HepG2 (cell line): ENCODE measurements at regions not wholly inside any gene's neighbourhood (a gene's known extent, or its start where the extent isn't known, plus 50 kb on each side); places are given as distances from the start of the nearest gene placed in this dataset.

Source experiments
- ATAC-seq: fragments of 200-7000 bp; cut with Tn5 transposase; 3 replicates; pipeline ENCODE4 v1.9.1; 2020; ENCODE audit warnings: mild to moderate bottlenecking, moderate library complexity
- BruUV-seq: library from RNA; stranded (reverse); fragments of 400-500 nt; replicated peaks from 2 replicates; lab custom pipeline; 2021; lab: Mats Ljungman, UMichigan
- CTCF ChIA-PET: fragments of 300-600 bp; formaldehyde crosslinking; extraction: SDS; loops from one replicate; lab custom pipeline; 2021; ENCODE audit warnings: low total read pairs, inconsistent platforms, low intra/inter-chr PET ratio; lab: Yijun Ruan, JAX
- POLR2A ChIA-PET: fragments of 350-600 bp; sonication (Branson Sonifier 250); formaldehyde crosslinking; loops from one replicate; lab custom pipeline; 2020; ENCODE audit warnings: antibody characterized with exemption, inconsistent platforms; lab: Yijun Ruan, JAX
- DNase-seq: peaks from one replicate; pipeline ENCODE4 v3.0.0-alpha.2; 2015; ENCODE audit warnings: low spot score
- FAIRE-seq: peaks from 3 replicates; lab custom pipeline; 2011; peaks lifted over from hg19 to GRCh38; lab: Jason Lieb, UNC
- H2AFZ ChIP-seq: one replicate; pipeline ENCODE4 v1.6.1; 2011; ENCODE audit warnings: low read length, inconsistent platforms
- H3K27ac ChIP-seq: fragments of 300-600 bp; 3 replicates; pipeline ENCODE4 v1.8.0; 2011; ENCODE audit warnings: mixed run types, mild to moderate bottlenecking, mixed read lengths, low read length, inconsistent platforms; ENCODE audit not compliant: insufficient read depth; ENCODE audit errors: extremely low read length
- H3K27me3 ChIP-seq, 2 experiments: fragments of 200-600 bp in 1 of 2; 2 replicates in 1 of 2; 3 replicates in 1 of 2; pipeline versions ENCODE4 v1.6.0 to v1.8.0; 2011; ENCODE audit warnings: low read length in 2 of 2, mild to moderate bottlenecking in 2 of 2, moderate library complexity in 2 of 2, inconsistent platforms in 1 of 2; ENCODE audit not compliant: insufficient read depth in 2 of 2, control insufficient read depth in 1 of 2
- H3K36me3 ChIP-seq, 2 experiments: fragments of 200-600 bp in 1 of 2; replicated peaks in 1 of 2; 2 replicates in 1 of 2; 3 replicates in 1 of 2; pipeline versions ENCODE4 v1.5.1 to v1.8.0; 2011; ENCODE audit warnings: low read length in 2 of 2, inconsistent platforms in 1 of 2; ENCODE audit not compliant: insufficient read depth in 2 of 2, control insufficient read depth in 1 of 2
- H3K4me1 ChIP-seq: 2 replicates; pipeline ENCODE4 v1.5.1; 2012; ENCODE audit warnings: low read length, inconsistent platforms; ENCODE audit not compliant: insufficient read depth
- H3K4me2 ChIP-seq: 2 replicates; pipeline ENCODE4 v1.6.0; 2011; ENCODE audit warnings: low read depth, low read length, inconsistent platforms
- H3K4me3 ChIP-seq, 3 experiments: fragments of 200-600 bp in 1 of 3; sonication (generic), shearing (Covaris generic) in 1 of 3; replicated peaks in 1 of 3; 2 replicates each; pipeline ENCODE4 v1.5.1; 2011 to 2016; ENCODE audit warnings: low read length in 3 of 3, inconsistent platforms in 2 of 3, low read depth in 2 of 3, mild to moderate bottlenecking in 2 of 3, control low read depth in 1 of 3, mixed read lengths in 1 of 3; ENCODE audit not compliant: insufficient read depth in 1 of 3
- H3K79me2 ChIP-seq: one replicate; pipeline ENCODE4 v1.6.1; 2011; ENCODE audit warnings: low read length, inconsistent platforms; ENCODE audit not compliant: insufficient read depth
- H3K9ac ChIP-seq: 2 replicates; pipeline ENCODE4 v1.6.0; 2011; ENCODE audit warnings: mild to moderate bottlenecking, low read depth, low read length, inconsistent platforms; ENCODE audit not compliant: insufficient read depth
- H3K9me3 ChIP-seq: 2 replicates; pipeline ENCODE4 v1.5.1; 2012; ENCODE audit warnings: mild to moderate bottlenecking, low read length
- H4K20me1 ChIP-seq: 2 replicates; pipeline ENCODE4 v1.6.0; 2011; ENCODE audit warnings: inconsistent platforms, mild to moderate bottlenecking, low read length, moderate library complexity; ENCODE audit not compliant: insufficient read depth
- AKAP8 ChIP-seq: sonication (generic); formaldehyde crosslinking; IDR thresholded peaks from 2 replicates; pipeline ENCODE4 v1.5.1; 2020; ENCODE audit warnings: mild to moderate bottlenecking, missing genetic modification reagents
- KMT2B ChIP-seq: IDR thresholded peaks from 2 replicates; pipeline ENCODE4 v1.6.1; 2016; ENCODE audit warnings: missing genetic modification reagents, missing compliant biosample characterization
- POLR2AphosphoS2 ChIP-seq: IDR thresholded peaks from 2 replicates; pipeline ENCODE4 v1.6.1; 2011; ENCODE audit warnings: low read depth, low read length, improper control_type of control experiment
- SIN3A ChIP-seq: IDR thresholded peaks from 2 replicates; pipeline ENCODE4 v1.6.1; 2011; ENCODE audit warnings: low read depth, mild to moderate bottlenecking, control low read depth, low read length, borderline replicate concordance
- SRF ChIP-seq: IDR thresholded peaks from 2 replicates; pipeline ENCODE4 v1.6.1; 2011; ENCODE audit warnings: mild to moderate bottlenecking, low read depth, low read length, moderate library complexity
- U2AF2 ChIP-seq: fragments of 200-400 bp; formaldehyde crosslinking; IDR thresholded peaks from 2 replicates; pipeline ENCODE4 v1.6.1; 2017; ENCODE audit warnings: low read depth, mild to moderate bottlenecking, low read length
- ZBTB21 ChIP-seq: sonication (generic); formaldehyde crosslinking; IDR thresholded peaks from 2 replicates; pipeline ENCODE4 v1.4.0; 2020; ENCODE audit warnings: missing genetic modification reagents
- ZNF101 ChIP-seq: sonication (generic); formaldehyde crosslinking; IDR thresholded peaks from 2 replicates; pipeline ENCODE4 v1.4.0; 2020; ENCODE audit warnings: mild to moderate bottlenecking, low read depth, missing genetic modification reagents, borderline replicate concordance
- ZNF550 ChIP-seq: sonication (generic); formaldehyde crosslinking; IDR thresholded peaks from 2 replicates; pipeline ENCODE4 v1.4.0; 2020; ENCODE audit warnings: mild to moderate bottlenecking, missing genetic modification reagents, borderline replicate concordance
- ZNF660 ChIP-seq: sonication (generic); formaldehyde crosslinking; IDR thresholded peaks from 2 replicates; pipeline ENCODE4 v1.5.1; 2020; ENCODE audit warnings: mild to moderate bottlenecking, low read depth, missing genetic modification reagents, borderline replicate concordance
- ZNF746 ChIP-seq: sonication (generic); formaldehyde crosslinking; IDR thresholded peaks from 2 replicates; pipeline ENCODE4 v1.8.0; 2022; ENCODE audit warnings: mild to moderate bottlenecking, missing genetic modification reagents
- WGBS: methylation state at CpG from one replicate; pipeline ENCODE4 v1.1.6; 2017; ENCODE audit warnings: low lambda C conversion rate; 5-methylcytosine and 5-hydroxymethylcytosine counted together
- in situ Hi-C: cut with HindIII; loops from 2 replicates; pipeline ENCODE4 v1.10.0; 2017; ENCODE audit warnings: low pct_unique_long_range_greater_than_20kb; ENCODE audit not compliant: extremely low pct_ligation_motif_present
- intact Hi-C: fragments of 100-400 bp; cut with micrococcal nuclease; formaldehyde crosslinking; loops from one replicate; pipeline ENCODE4 v1.10.0; 2022; ENCODE audit not compliant: unreplicated experiment
- TF ChIP-seq, protein P1 (sequence below): sonication (generic); formaldehyde crosslinking; IDR thresholded peaks from 2 replicates; pipeline ENCODE4 v1.5.0; 2020; ENCODE audit warnings: mild to moderate bottlenecking, missing genetic modification reagents
- TF ChIP-seq, protein P2 (sequence below): IDR thresholded peaks from 2 replicates; pipeline ENCODE4 v1.6.1; 2012; ENCODE audit warnings: low read length, improper control_type of control experiment

DNA sequence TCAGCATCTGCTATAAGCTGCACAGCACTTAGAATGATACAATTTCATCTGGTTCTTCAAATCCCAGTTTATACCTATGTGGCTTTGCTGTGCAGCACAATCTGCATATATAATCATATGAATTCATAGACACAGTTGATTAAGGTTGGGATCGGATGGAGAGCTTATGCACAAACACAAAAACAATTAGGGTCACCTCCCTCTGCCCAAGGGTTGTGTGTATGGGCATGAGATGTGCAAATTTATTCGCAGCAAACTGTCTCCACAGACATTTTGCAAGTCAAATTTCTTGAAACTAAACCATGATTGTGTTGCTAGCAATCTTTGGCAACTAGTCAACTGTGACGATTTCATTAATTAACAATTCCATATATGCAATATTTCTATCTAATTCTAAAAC lies 955.7 kb downstream of the SORCS3 start (continued):
- TF ChIP-seq ZNF550 (CRISPR knock-in tag) (no peak), AKAP8 (no peak)

DNA sequence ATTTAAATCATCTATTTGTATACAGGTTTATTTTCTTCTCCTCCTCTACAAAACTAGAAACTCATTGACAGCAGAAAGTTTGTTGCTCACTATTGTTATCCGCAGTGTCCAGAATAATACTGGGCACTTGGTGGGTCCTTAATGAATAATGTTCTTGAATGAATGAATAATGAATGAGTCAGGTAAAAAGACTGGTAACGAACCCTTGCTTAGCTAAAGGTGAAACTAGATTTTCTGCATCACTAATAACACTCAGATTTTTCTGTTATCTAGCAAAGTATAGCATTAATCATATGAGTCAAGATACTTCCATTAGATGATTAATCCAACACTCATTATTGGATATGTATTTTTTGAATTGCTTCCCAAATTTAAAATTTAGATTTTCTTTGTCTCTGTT lies 953.2 kb downstream of the SORCS3 start:
- intact Hi-C loops = no loop called here
- H3K79me2 ChIP-seq = no peaks in the 10 kb centered on the region
- peaks cover 61% of the 10 kb centered on the region for H3K9me3 ChIP-seq
- H3K4me2 ChIP-seq = no peak overlapping the region
- ChIA-PET POLR2A (no interaction called here), CTCF (no interaction called here)
- H4K20me1 ChIP-seq = no peaks in the 10 kb centered on the region
- no TSS peak for BruUV-seq
- no peak overlapping the region for H2AFZ ChIP-seq
- H3K36me3 ChIP-seq = no peaks in the 10 kb centered on the region
- H3K4me1 ChIP-seq = no peaks in the 10 kb centered on the region
- 29% methylated on average over 2 of the region's 2 CpGs for WGBS
- DNase-seq (no peak), ATAC-seq (no peak), FAIRE-seq (no peak)
- in situ Hi-C loops = no loop called here
- no peak overlapping the region for H3K9ac ChIP-seq
- no peaks in the 10 kb centered on the region for H3K27me3 ChIP-seq
- no peak overlapping the region for H3K4me3 ChIP-seq
- no peak overlapping the region for H3K27ac ChIP-seq
- TF ChIP-seq POLR2AphosphoS2 (no peak), SIN3A (no peak), KMT2B (CRISPR knock-in tag) (no peak), ZNF746 (no peak), ZNF660 (CRISPR knock-in tag) (no peak)

DNA sequence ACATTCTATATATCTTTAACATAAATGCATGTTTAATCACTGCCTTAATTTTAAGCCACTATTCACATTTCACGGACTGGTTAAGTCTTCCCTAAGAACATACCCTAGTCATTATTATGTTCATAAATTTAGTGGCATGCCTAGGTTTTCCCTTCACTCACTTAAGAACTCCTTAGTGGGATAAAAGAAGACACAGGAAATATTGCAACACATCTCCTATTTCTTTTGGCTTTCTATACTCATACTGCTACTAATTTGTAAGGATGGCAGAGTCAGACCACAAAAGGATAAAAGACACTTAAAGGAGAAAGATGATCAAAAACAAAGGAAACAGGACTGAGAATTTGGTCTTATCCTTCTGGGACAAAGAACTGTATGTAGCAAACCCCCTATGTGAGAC lies 951.4 kb downstream of the SORCS3 start:
- Histone ChIP-seq H3K9me3 (peaks cover 55% of the 10 kb centered on the region), H2AFZ (no peak overlapping the region), H4K20me1 (no peaks in the 10 kb centered on the region), H3K4me1 (no peaks in the 10 kb centered on the region), H3K36me3 (no peaks in the 10 kb centered on the region), H3K79me2 (no peaks in the 10 kb centered on the region), H3K27me3 (no peaks in the 10 kb centered on the region), H3K4me2 (no peak overlapping the region), H3K4me3 (no peak overlapping the region), H3K27ac (no peak overlapping the region), H3K9ac (no peak overlapping the region)
- intact Hi-C loops (no loop called here), in situ Hi-C loops (no loop called here)
- FAIRE-seq (no peak), ATAC-seq (no peak), DNase-seq (no peak)
- ChIA-PET CTCF (no interaction called here), POLR2A (no interaction called here)
- BruUV-seq = no TSS peak
- WGBS = 3% methylated on average over 1 of the region's 1 CpG
- TF ChIP-seq, protein P1, sequence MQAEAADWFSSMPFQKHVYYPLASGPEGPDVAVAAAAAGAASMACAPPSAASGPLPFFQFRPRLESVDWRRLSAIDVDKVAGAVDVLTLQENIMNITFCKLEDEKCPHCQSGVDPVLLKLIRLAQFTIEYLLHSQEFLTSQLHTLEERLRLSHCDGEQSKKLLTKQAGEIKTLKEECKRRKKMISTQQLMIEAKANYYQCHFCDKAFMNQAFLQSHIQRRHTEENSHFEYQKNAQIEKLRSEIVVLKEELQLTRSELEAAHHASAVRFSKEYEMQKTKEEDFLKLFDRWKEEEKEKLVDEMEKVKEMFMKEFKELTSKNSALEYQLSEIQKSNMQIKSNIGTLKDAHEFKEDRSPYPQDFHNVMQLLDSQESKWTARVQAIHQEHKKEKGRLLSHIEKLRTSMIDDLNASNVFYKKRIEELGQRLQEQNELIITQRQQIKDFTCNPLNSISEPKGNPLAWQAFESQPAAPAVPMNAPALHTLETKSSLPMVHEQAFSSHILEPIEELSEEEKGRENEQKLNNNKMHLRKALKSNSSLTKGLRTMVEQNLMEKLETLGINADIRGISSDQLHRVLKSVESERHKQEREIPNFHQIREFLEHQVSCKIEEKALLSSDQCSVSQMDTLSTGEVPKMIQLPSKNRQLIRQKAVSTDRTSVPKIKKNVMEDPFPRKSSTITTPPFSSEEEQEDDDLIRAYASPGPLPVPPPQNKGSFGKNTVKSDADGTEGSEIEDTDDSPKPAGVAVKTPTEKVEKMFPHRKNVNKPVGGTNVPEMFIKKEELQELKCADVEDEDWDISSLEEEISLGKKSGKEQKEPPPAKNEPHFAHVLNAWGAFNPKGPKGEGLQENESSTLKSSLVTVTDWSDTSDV (CRISPR knock-in tag) = no peak
- TF ChIP-seq, protein P2, sequence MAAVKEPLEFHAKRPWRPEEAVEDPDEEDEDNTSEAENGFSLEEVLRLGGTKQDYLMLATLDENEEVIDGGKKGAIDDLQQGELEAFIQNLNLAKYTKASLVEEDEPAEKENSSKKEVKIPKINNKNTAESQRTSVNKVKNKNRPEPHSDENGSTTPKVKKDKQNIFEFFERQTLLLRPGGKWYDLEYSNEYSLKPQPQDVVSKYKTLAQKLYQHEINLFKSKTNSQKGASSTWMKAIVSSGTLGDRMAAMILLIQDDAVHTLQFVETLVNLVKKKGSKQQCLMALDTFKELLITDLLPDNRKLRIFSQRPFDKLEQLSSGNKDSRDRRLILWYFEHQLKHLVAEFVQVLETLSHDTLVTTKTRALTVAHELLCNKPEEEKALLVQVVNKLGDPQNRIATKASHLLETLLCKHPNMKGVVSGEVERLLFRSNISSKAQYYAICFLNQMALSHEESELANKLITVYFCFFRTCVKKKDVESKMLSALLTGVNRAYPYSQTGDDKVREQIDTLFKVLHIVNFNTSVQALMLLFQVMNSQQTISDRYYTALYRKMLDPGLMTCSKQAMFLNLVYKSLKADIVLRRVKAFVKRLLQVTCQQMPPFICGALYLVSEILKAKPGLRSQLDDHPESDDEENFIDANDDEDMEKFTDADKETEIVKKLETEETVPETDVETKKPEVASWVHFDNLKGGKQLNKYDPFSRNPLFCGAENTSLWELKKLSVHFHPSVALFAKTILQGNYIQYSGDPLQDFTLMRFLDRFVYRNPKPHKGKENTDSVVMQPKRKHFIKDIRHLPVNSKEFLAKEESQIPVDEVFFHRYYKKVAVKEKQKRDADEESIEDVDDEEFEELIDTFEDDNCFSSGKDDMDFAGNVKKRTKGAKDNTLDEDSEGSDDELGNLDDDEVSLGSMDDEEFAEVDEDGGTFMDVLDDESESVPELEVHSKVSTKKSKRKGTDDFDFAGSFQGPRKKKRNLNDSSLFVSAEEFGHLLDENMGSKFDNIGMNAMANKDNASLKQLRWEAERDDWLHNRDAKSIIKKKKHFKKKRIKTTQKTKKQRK = no peak
- TF ChIP-seq ZBTB21 (CRISPR knock-in tag) (no peak), SRF (no peak), U2AF2 (no peak), ZNF101 (CRISPR knock-in tag) (no peak)
